ENCODE measurements at regions not wholly inside any gene's neighbourhood (a gene's known extent, or its start where the extent isn't known, plus 50 kb on each side); places are given as distances from the start of the nearest gene placed in this dataset.

DNA sequence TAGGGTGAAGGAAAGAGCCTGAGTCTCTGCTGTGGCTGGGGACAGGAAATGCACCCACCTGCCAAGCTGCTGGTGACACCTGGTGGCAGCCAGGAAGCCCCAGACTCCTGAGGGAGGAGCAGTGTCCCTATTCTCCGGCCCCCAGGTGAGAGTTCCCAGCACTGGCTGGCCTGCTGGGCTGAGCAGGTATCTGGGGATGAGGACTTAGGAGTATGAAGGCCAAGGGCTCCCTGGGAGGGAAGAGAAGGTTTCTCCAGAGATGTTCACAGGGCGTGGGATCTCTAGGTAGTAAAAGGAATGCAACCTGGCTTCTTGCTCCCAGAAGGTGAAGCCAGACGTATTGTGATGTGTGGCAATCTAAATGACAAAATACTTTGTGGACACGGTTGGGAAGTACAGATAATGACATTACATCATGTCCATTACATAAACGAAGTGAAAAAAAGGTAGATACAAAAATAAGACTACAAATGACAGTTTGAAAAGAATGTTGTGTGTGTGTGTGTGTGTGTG is 75.8 kb upstream of the SLC1A4 start:
- Histone ChIP-seq H3K36me3 (no peaks in the 10 kb centered on the region), H3K4me1 (peaks cover 7% of the 10 kb centered on the region), H3K27me3 (no peaks in the 10 kb centered on the region), H3K4me3 (no peak overlapping the region), H3K9me3 (no peaks in the 10 kb centered on the region), H3K27ac (no peak overlapping the region)
- TF ChIP-seq, protein P1, sequence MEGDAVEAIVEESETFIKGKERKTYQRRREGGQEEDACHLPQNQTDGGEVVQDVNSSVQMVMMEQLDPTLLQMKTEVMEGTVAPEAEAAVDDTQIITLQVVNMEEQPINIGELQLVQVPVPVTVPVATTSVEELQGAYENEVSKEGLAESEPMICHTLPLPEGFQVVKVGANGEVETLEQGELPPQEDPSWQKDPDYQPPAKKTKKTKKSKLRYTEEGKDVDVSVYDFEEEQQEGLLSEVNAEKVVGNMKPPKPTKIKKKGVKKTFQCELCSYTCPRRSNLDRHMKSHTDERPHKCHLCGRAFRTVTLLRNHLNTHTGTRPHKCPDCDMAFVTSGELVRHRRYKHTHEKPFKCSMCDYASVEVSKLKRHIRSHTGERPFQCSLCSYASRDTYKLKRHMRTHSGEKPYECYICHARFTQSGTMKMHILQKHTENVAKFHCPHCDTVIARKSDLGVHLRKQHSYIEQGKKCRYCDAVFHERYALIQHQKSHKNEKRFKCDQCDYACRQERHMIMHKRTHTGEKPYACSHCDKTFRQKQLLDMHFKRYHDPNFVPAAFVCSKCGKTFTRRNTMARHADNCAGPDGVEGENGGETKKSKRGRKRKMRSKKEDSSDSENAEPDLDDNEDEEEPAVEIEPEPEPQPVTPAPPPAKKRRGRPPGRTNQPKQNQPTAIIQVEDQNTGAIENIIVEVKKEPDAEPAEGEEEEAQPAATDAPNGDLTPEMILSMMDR (IDR thresholded peaks at IDR 0.05) = peak in 1 of 2 donors; percentile 7
- TF ChIP-seq POLR2A (IDR thresholded peaks at IDR 0.05) = no peak
- no peak for DNase-seq (ENCODE audit: low spot score in 2 of 2)
- WGBS = 55% methylated on average over 5 of the region's 5 CpGs

DNA sequence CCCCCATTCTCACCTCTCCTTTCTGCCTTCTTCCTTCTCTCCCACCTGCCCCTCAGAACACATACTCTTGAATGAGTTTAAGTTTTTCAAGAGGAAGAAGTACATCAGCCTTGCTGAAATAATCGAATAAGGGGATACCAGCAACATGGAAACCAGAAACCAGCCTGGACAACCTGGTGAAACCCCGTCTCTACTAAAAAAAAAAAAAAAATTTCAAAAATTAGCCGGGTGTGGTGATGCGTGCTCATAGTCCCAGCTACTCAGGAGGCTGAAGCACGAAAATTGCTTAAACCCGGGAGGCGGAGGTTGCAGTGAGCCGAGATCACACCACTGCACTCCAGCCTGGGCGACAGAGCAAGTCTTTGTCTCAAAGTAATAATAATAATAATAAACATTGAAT is 75.0 kb upstream of the SLC1A4 start:
- H3K9me3 ChIP-seq = no peaks in the 10 kb centered on the region
- 87% methylated on average over 9 of the region's 9 CpGs for WGBS

DNA sequence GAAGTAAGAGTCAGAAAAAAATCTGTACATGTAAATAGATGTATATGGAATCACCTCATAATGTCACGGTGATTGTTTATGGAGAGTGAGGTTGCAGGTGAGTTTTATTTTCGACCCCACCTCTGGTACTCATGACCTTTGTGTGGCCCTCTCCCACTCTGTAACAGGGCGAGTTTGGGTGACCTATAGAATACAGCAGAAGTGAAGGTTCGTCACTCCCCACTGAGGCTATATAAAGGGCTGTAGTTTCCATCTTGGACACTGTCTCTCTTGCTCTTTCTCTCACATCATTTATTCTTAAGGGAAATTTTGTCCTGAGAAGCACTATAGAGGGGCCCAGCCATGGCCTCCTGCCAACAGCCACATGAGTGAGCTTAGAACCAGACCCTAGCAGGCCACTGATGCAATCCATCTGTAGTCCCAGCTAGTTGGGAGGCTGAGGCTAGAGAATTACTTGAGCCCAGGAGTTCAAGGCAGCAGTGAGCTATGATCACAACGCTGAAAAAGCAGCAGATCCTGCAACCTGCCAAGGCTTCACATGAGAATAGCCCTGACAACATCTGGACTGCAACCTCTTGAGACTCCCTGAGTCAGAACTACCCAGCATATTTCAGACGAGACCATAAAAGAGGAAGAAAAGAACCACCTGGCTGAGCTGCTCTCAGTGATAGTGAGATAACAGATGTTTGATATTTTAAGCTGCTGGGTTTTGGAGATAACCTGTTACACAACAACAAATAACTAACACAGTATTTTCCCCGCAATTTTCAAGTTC is 74.3 kb upstream of the SLC1A4 start:
- 65% methylated on average over 7 of the region's 7 CpGs for WGBS

More for the DNA sequence above, 75.0 kb upstream of the SLC1A4 start:
- no peaks in the 10 kb centered on the region for H3K36me3 ChIP-seq
- H3K27ac ChIP-seq = no peak overlapping the region
- H3K4me3 ChIP-seq = no peak overlapping the region
- DNase-seq (ENCODE audit: low spot score in 2 of 2) = no peak
- no peak for TF ChIP-seq POLR2AphosphoS5 (IDR thresholded peaks at IDR 0.05)
- no peak for TF ChIP-seq EP300 (IDR thresholded peaks at IDR 0.05)
- TF ChIP-seq, protein P1 (IDR thresholded peaks at IDR 0.05) = no peak
- no peak for TF ChIP-seq POLR2A (IDR thresholded peaks at IDR 0.05)
- peaks cover 7% of the 10 kb centered on the region for H3K4me1 ChIP-seq
- H3K27me3 ChIP-seq = no peaks in the 10 kb centered on the region

DNA sequence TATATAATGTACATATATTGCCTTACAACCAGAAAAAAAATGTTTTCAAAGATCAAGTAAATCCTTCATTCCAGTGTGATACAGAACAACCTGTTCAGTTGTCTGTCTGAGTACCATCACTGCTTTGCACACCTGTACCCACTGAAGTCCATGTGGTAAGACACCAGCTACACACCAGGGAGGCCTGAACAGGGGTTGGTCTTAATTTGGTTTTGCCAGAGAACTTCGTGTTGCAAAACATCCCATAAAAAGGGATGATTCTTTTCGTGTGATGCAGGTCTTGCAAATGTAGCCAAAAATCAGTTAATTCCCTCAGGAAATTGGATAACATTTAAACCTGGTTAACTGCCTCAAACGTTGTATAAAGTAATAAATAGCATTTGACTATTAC is 73.7 kb upstream of the SLC1A4 start:
- H3K27me3 ChIP-seq = no peaks in the 10 kb centered on the region
- H3K4me1 ChIP-seq = peaks cover 3% of the 10 kb centered on the region
- TF ChIP-seq POLR2A (IDR thresholded peaks at IDR 0.05) (no peak), POLR2AphosphoS5 (IDR thresholded peaks at IDR 0.05) (no peak), EP300 (IDR thresholded peaks at IDR 0.05) (no peak)
- TF ChIP-seq, protein P1 (IDR thresholded peaks at IDR 0.05) = no peak
- H3K36me3 ChIP-seq = no peaks in the 10 kb centered on the region
- H3K9me3 ChIP-seq = no peaks in the 10 kb centered on the region
- DNase-seq (ENCODE audit: low spot score in 2 of 2) = no peak
- no peak overlapping the region for H3K4me3 ChIP-seq
- H3K27ac ChIP-seq = no peak overlapping the region
- WGBS = 23% methylated on average over 3 of the region's 3 CpGs

More for the DNA sequence above, 74.3 kb upstream of the SLC1A4 start:
- no peaks in the 10 kb centered on the region for H3K27me3 ChIP-seq
- H3K4me3 ChIP-seq = no peak overlapping the region
- H3K36me3 ChIP-seq = no peaks in the 10 kb centered on the region
- H3K27ac ChIP-seq = no peak overlapping the region
- H3K4me1 ChIP-seq = peaks cover 7% of the 10 kb centered on the region
- no peak for TF ChIP-seq POLR2AphosphoS5 (IDR thresholded peaks at IDR 0.05)
- TF ChIP-seq POLR2A (IDR thresholded peaks at IDR 0.05) = no peak
- no peak for DNase-seq (ENCODE audit: low spot score in 2 of 2)
- H3K9me3 ChIP-seq = no peaks in the 10 kb centered on the region

DNA sequence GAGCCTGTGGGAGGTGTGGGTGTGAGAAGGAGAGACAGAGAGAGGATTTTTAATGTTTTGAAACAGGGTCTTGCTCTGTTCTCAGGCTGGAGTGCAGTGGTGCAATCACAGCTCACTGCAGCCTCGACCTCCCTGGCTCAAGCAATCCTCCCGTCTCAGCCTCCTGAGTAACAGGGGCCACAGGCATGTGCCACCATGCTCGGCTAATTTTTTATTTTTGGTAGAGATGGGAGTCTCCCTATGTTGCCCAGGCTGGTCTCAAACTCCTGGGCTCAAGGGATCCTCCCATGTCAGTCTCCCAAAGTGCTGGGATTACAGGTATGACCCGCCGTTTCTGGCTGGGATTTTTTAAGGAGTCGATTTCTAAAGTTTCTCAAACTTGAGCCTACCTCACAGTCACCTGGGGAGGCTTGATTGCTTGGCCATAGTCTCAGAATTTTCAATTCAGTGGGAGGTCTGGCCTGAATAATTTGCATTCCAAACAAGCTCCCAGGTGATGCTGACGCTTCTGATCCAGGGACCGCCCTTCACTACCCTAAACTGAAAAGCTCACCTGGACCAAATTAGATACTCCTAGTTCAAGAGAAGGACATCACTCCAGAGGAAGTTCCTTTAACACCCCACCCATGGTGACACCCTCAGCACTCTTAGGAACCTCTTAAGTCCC is 70.8 kb upstream of the SLC1A4 start:
- no peaks in the 10 kb centered on the region for H3K4me1 ChIP-seq
- no peak for DNase-seq (ENCODE audit: low spot score in 2 of 2)
- peak overlapping the region; percentile 5 for H3K27ac ChIP-seq
- no peaks in the 10 kb centered on the region for H3K9me3 ChIP-seq
- H3K4me3 ChIP-seq = peak overlapping the region; percentile 37
- 66% methylated on average over 8 of the region's 8 CpGs for WGBS
- no peaks in the 10 kb centered on the region for H3K27me3 ChIP-seq
- H3K36me3 ChIP-seq = no peaks in the 10 kb centered on the region
- TF ChIP-seq, protein P1 (IDR thresholded peaks at IDR 0.05) = no peak
- TF ChIP-seq EP300 (IDR thresholded peaks at IDR 0.05) (no peak), POLR2AphosphoS5 (IDR thresholded peaks at IDR 0.05) (no peak), POLR2A (IDR thresholded peaks at IDR 0.05) (no peak)
